NCI-H1436 treated with DMSO at 0.1 percent for 48 hours (cell line): ENCODE measurements at regions not wholly inside any gene's neighbourhood (a gene's known extent, or its start where the extent isn't known, plus 50 kb on each side); places are given as distances from the start of the nearest gene placed in this dataset.

ENCODE experiments used
- DNase-seq: peaks from one replicate; lab custom pipeline; 2025; lab: John Stamatoyannopoulos, UW

- DNase-seq, result no peak
Observed at GRCh38 chr12:68559246-68559645, 51.5 kb upstream of the RAP1B start.

GRCh38 chr12:68559984-68560850 is 50.5 kb upstream of the RAP1B start:
- DNase-seq, result no peak

DNA sequence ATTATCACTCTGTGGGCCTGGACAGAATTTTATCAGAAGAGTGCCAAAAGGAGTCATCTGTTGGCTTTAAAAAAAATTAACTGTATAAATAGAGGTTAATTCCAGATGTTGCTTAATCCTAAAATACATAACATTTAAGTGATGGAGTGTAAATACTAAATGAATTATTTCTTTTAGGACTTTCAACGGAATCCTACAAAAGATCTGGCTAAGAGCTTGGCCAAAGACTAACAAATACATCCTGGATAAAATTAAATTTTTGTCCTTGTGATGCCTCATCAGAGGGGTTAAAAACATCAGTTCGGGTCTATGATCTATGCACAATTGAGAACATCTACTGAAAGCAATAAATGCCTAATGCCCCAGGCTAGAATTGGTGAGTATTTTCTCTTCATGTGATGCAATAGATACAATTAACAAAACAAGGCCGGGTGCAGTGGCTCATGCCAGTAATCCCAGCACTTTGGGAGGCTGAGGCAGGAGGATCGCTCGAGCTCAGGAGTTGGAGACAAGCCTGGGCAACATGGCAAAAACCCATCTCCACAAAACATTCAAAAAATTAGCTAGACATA is 49.8 kb upstream of the RAP1B start:
- DNase-seq, result no peak
